GM18520 (cell line): ENCODE measurements at regions not wholly inside any gene's neighbourhood (a gene's known extent, or its start where the extent isn't known, plus 50 kb on each side); places are given as distances from the start of the nearest gene placed in this dataset.

ENCODE experiments used
- ATAC-seq: cut with Tn5 transposase; IDR thresholded peaks from one replicate; pipeline ENCODE4 v1.9.1; 2021; ENCODE audit not compliant: unreplicated experiment

GRCh38 chr19:28221736-28222135, 991.2 kb downstream of the UQCRFS1 start:
- no peak for ATAC-seq

GRCh38 chr19:28218728-28219127, 994.2 kb downstream of the UQCRFS1 start:
- no peak for ATAC-seq

GRCh38 chr19:28217022-28217421, 995.9 kb downstream of the UQCRFS1 start:
- ATAC-seq, result no peak

- ATAC-seq, result no peak
These were observed 999.4 kb downstream of the UQCRFS1 start for GRCh38 chr19:28213470-28214082.

- ATAC-seq, result no peak
These were observed 1002.1 kb downstream of the UQCRFS1 start for GRCh38 chr19:28210886-28211285.

GRCh38 chr19:28208745-28209144, 1004.2 kb downstream of the UQCRFS1 start:
- no peak for ATAC-seq

GRCh38 chr19:28207244-28207643, 1005.7 kb downstream of the UQCRFS1 start:
- no peak for ATAC-seq

GRCh38 chr19:28201462-28201943, 1011.4 kb downstream of the UQCRFS1 start:
- ATAC-seq, result no peak

GRCh38 chr19:28199323-28199722, 1013.6 kb downstream of the UQCRFS1 start:
- ATAC-seq, result no peak

- ATAC-seq, result no peak
These were observed 1016.0 kb downstream of the UQCRFS1 start for GRCh38 chr19:28196961-28197360.

GRCh38 chr19:28196101-28196500, 1016.9 kb downstream of the UQCRFS1 start:
- no peak for ATAC-seq

- no peak for ATAC-seq
These were observed 1027.3 kb downstream of the UQCRFS1 start for GRCh38 chr19:28185646-28186045.

GRCh38 chr19:28184997-28185396, 1028.0 kb downstream of the UQCRFS1 start:
- no peak for ATAC-seq

- ATAC-seq, result no peak
These were observed 1036.8 kb downstream of the UQCRFS1 start for GRCh38 chr19:28176193-28176592.

- ATAC-seq, result no peak
These were observed 1041.0 kb downstream of the UQCRFS1 start for GRCh38 chr19:28171983-28172382.

GRCh38 chr19:28170066-28170465, 1042.9 kb downstream of the UQCRFS1 start:
- no peak for ATAC-seq

- no peak for ATAC-seq
These were observed 1043.6 kb downstream of the UQCRFS1 start for GRCh38 chr19:28169168-28169887.

GRCh38 chr19:28168557-28168956, 1044.4 kb downstream of the UQCRFS1 start:
- ATAC-seq, result no peak

GRCh38 chr19:28166025-28166424, 1046.9 kb downstream of the UQCRFS1 start:
- ATAC-seq, result no peak

- no peak for ATAC-seq
These were observed 1048.7 kb downstream of the UQCRFS1 start for GRCh38 chr19:28164214-28164613.

GRCh38 chr19:28159065-28159464, 1053.9 kb downstream of the UQCRFS1 start:
- ATAC-seq, result no peak

GRCh38 chr19:28155265-28155664, 1057.7 kb downstream of the UQCRFS1 start:
- no peak for ATAC-seq

GRCh38 chr19:28154077-28154476, 1058.9 kb downstream of the UQCRFS1 start:
- no peak for ATAC-seq
